ENCODE measurements at regions not wholly inside any gene's neighbourhood (a gene's known extent, or its start where the extent isn't known, plus 50 kb on each side); places are given as distances from the start of the nearest gene placed in this dataset.

DNA sequence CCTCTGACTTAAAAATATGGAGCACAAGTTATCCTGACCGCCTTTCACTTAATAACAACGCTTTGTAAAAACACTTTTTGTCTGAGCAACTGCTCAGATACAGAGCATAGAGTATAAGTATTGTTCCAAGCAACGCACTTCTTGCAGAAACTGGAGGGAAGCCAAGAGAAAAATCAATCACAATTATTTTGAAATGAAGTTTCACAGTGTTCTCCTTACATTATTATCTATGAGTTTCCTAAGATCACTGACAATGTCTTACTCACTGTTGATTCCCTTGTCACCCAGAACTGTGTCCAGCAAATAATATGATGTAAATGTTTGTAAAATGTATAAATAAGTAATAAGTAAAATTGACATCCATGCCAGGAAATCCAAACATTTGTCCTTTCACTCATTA, 184.6 kb upstream of the GPR149 start:
- H3K4me3 ChIP-seq = no peak overlapping the region
- DNase-seq (ENCODE audit: low spot score in 2 of 2) = no peak
- H3K36me3 ChIP-seq = no peaks in the 10 kb centered on the region
- TF ChIP-seq, protein P1, sequence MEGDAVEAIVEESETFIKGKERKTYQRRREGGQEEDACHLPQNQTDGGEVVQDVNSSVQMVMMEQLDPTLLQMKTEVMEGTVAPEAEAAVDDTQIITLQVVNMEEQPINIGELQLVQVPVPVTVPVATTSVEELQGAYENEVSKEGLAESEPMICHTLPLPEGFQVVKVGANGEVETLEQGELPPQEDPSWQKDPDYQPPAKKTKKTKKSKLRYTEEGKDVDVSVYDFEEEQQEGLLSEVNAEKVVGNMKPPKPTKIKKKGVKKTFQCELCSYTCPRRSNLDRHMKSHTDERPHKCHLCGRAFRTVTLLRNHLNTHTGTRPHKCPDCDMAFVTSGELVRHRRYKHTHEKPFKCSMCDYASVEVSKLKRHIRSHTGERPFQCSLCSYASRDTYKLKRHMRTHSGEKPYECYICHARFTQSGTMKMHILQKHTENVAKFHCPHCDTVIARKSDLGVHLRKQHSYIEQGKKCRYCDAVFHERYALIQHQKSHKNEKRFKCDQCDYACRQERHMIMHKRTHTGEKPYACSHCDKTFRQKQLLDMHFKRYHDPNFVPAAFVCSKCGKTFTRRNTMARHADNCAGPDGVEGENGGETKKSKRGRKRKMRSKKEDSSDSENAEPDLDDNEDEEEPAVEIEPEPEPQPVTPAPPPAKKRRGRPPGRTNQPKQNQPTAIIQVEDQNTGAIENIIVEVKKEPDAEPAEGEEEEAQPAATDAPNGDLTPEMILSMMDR (IDR thresholded peaks at IDR 0.05) = no peak
- H3K27ac ChIP-seq = no peak overlapping the region
- intact Hi-C loops (cut with DNase I) = no loop called here
- no peaks in the 10 kb centered on the region for H3K4me1 ChIP-seq
- H3K9me3 ChIP-seq = peaks cover 0 to 5% of the 10 kb centered on the region in 2 donors
- H3K27me3 ChIP-seq = no peaks in the 10 kb centered on the region

DNA sequence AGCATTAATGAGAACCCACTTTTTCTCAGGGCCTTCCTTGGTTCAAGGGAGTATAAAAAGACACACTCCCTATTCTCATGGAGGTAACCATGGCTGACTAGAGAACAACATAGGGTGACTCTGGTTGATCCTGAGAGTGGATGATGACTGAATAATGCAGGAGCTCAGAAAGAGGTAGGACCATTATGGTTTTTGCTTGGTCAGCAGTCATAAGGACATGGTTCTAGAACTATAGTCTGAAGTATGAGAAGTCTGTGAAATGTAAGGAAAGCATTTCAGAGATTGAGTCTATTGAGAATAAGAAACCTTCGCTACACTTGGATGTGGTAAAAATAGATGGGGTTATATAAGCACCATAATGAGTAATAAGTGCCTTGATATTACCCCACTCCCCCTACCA, 184.1 kb upstream of the GPR149 start:
- peaks cover 0 to 5% of the 10 kb centered on the region in 2 donors for H3K9me3 ChIP-seq
- TF ChIP-seq, protein P1 (IDR thresholded peaks at IDR 0.05) = no peak
- intact Hi-C loops (cut with DNase I) = no loop called here

DNA sequence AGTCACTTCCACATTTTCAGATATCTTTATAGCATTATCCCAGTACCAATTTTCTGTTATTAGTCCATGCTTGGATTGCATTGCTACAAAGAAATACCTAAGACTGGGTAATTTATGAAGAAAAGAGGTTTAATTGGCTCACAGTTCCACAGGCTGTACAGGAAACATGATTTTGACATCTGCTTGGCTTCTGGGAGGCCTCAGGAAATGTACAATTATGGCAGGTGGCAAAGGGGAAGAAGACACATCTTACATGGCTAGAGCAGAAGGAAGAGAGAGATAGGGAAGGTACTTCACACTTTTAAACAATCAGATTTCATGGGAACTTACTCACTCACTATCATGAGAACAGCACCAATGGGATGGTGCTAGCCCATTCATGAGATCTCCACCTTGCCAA, 172.3 kb upstream of the GPR149 start:
- Histone ChIP-seq H3K4me3 (no peak overlapping the region), H3K27ac (no peak overlapping the region), H3K27me3 (no peaks in the 10 kb centered on the region), H3K36me3 (no peaks in the 10 kb centered on the region), H3K4me1 (no peaks in the 10 kb centered on the region), H3K9me3 (no peaks in the 10 kb centered on the region)
- TF ChIP-seq, protein P1 (IDR thresholded peaks at IDR 0.05) = no peak
- no peak for DNase-seq (ENCODE audit: low spot score in 2 of 2)
- intact Hi-C loops (cut with DNase I) = no loop called here

More for the DNA sequence above, 184.1 kb upstream of the GPR149 start:
- Histone ChIP-seq H3K27me3 (no peaks in the 10 kb centered on the region), H3K4me1 (no peaks in the 10 kb centered on the region), H3K4me3 (no peak overlapping the region), H3K36me3 (no peaks in the 10 kb centered on the region), H3K27ac (no peak overlapping the region)
- no peak for DNase-seq (ENCODE audit: low spot score in 2 of 2)

DNA sequence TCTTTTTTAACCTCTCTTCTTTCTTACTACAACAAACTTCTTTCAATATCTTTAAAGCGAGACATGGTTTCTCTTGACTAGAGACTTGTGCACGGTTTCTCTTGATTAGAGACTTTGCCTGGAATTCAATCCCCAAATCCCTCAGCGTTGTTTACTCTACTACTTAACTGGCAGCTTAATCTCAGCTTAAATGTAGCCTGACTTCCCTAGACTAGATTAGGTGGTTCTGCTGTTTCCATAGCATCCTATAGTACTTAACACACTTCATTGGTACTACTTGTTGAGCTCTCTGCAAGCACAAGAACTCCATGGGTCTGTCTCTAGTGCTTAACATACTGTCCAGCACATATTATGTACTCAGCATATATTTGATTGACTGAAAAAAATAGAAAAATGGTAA, 168.2 kb upstream of the GPR149 start:
- Histone ChIP-seq H3K4me1 (no peaks in the 10 kb centered on the region), H3K9me3 (no peaks in the 10 kb centered on the region), H3K4me3 (no peak overlapping the region), H3K27me3 (no peaks in the 10 kb centered on the region), H3K36me3 (no peaks in the 10 kb centered on the region), H3K27ac (no peak overlapping the region)
- DNase-seq (ENCODE audit: low spot score in 2 of 2) = no peak
- intact Hi-C loops (cut with DNase I) = no loop called here
- TF ChIP-seq, protein P1 (IDR thresholded peaks at IDR 0.05) = no peak

DNA sequence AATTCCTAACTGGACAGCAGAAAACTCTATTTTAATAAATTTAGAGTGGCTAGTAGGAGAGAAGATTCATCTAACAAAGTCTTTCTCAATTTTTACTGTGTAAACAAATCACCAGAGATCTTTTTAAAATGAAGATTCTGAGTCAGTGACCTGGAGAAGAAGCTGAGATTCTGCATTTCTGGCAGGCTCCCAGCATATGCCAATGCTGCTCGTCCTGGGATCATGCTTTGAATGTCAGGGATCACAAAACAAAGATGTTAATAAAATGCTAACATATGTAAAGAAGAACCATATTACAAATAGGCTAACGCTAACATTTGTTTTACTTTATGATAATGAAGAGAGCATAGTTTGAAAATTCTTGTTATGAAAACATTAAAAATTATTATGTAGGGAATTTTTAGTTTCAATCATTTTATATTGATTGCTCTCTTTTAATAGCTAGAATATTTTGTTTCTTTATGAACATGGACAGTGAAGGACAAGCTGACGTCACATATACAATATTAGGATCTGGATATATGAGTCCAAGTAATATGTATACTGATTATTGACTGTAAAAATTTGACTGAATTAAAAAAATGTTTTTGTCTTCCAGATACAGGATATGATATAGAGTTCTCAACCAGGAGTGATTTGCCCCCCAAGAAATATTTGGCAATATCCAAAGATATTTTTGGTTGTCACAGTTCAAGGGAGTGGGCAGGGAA, 160.8 kb upstream of the GPR149 start:
- TF ChIP-seq, protein P1 (IDR thresholded peaks at IDR 0.05) = no peak
- no peak for DNase-seq (ENCODE audit: low spot score in 2 of 2)
- H3K36me3 ChIP-seq = no peaks in the 10 kb centered on the region
- H3K27ac ChIP-seq = no peak overlapping the region
- H3K27me3 ChIP-seq = no peaks in the 10 kb centered on the region
- H3K9me3 ChIP-seq = no peaks in the 10 kb centered on the region
- no peaks in the 10 kb centered on the region for H3K4me1 ChIP-seq
- intact Hi-C loops (cut with DNase I) = no loop called here
- H3K4me3 ChIP-seq = no peak overlapping the region

DNA sequence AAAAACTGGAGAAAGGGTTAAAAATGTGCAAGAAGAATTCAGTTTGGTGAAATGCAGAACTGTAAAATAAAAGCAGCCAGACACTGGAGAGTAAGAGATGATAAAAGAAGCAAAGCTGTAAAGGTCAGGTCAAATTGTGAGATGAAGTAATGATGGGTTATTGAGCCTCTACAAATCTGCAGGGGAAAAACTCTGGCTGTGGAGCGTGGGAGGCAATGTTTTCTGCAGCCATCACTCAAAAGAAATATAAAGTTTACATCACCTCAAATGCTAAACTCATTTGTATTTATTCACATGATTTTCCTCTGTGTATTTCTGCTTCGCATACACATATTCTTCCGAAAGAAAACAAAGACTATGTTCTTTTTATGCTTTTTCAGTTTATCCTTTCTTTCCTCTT, 158.8 kb upstream of the GPR149 start:
- no peak overlapping the region for H3K27ac ChIP-seq
- intact Hi-C loops (cut with DNase I) = no loop called here
- no peaks in the 10 kb centered on the region for H3K4me1 ChIP-seq
- no peak for DNase-seq (ENCODE audit: low spot score in 2 of 2)
- no peaks in the 10 kb centered on the region for H3K27me3 ChIP-seq
- H3K36me3 ChIP-seq = no peaks in the 10 kb centered on the region
- no peak overlapping the region for H3K4me3 ChIP-seq
- TF ChIP-seq, protein P1 (IDR thresholded peaks at IDR 0.05) = no peak
- H3K9me3 ChIP-seq = no peaks in the 10 kb centered on the region
